Endodermal cell (in vitro differentiated cells): ENCODE measurements at regions not wholly inside any gene's neighbourhood (a gene's known extent, or its start where the extent isn't known, plus 50 kb on each side); places are given as distances from the start of the nearest gene placed in this dataset.

Experiments
- DNase-seq: peaks from one replicate; pipeline ENCODE4 v3.0.0-alpha.2; 2017
- H3K27ac ChIP-seq: 2 replicates; pipeline ENCODE4 v1.5.1; 2013; ENCODE audit warnings: mild to moderate bottlenecking, low read depth, low read length, moderate library complexity
- H3K27me3 ChIP-seq: 2 replicates; pipeline ENCODE4 v1.6.1; 2013; ENCODE audit warnings: mild to moderate bottlenecking, low read length, moderate library complexity; ENCODE audit not compliant: insufficient read depth, control insufficient read depth, poor library complexity, severe bottlenecking
- H3K36me3 ChIP-seq: 2 replicates; pipeline ENCODE4 v1.7.0; 2013; ENCODE audit warnings: mild to moderate bottlenecking, low read length, moderate library complexity; ENCODE audit not compliant: control insufficient read depth, insufficient read depth
- H3K4me1 ChIP-seq: one replicate; pipeline ENCODE4 v1.7.0; 2013; ENCODE audit warnings: low read length; ENCODE audit not compliant: control insufficient read depth, insufficient read depth
- H3K4me3 ChIP-seq: 2 replicates; pipeline ENCODE4 v1.5.1; 2013; ENCODE audit warnings: mild to moderate bottlenecking, low read length, moderate library complexity
- H3K9ac ChIP-seq: 2 replicates; pipeline ENCODE4 v1.6.1; 2013; ENCODE audit warnings: mild to moderate bottlenecking, low read length, moderate library complexity; ENCODE audit not compliant: poor library complexity, severe bottlenecking; ENCODE audit errors: extremely low read depth
- H3K9me3 ChIP-seq: 2 replicates; pipeline ENCODE4 v1.6.1; 2013; ENCODE audit warnings: mild to moderate bottlenecking, low read length, moderate library complexity; ENCODE audit not compliant: control insufficient read depth
- H3K27ac Mint-ChIP-seq: 2 replicates; pipeline ENCODE4 v1.8.0; 2020; ENCODE audit warnings: mixed read lengths
- H3K27me3 Mint-ChIP-seq: 2 replicates; pipeline ENCODE4 v1.8.0; 2021; ENCODE audit warnings: mild to moderate bottlenecking, mixed read lengths; ENCODE audit not compliant: insufficient read depth
- H3K36me3 Mint-ChIP-seq: 2 replicates; pipeline ENCODE4 v1.8.0; 2020; ENCODE audit warnings: low read depth, mixed read lengths
- H3K4me1 Mint-ChIP-seq: 2 replicates; pipeline ENCODE4 v1.8.0; 2020; ENCODE audit warnings: mixed read lengths
- H3K4me3 Mint-ChIP-seq: 2 replicates; pipeline ENCODE4 v1.8.0; 2020; ENCODE audit warnings: mild to moderate bottlenecking, moderate library complexity, mixed read lengths
- H3K9me3 Mint-ChIP-seq: 2 replicates; pipeline ENCODE4 v1.8.0; 2020; ENCODE audit warnings: mild to moderate bottlenecking, mixed read lengths
- CTCF ChIP-seq: fragments of 200-600 bp; sonication (generic); conservative IDR thresholded peaks from 2 replicates; pipeline ENCODE4 v1.5.0; 2021; ENCODE audit warnings: antibody characterized with exemption, mild to moderate bottlenecking
- WGBS, 2 experiments: methylation state at CpG; one replicate each; pipeline versions ENCODE4 v1.1.5 to v1.1.7; 2013; ENCODE audit warnings: missing lambda C conversion rate in 2 of 2, mixed read lengths in 1 of 2; ENCODE audit not compliant: insufficient coverage in 1 of 2, insufficient read length in 1 of 2; 5-methylcytosine and 5-hydroxymethylcytosine counted together

- H3K4me1 ChIP-seq = no peaks in the 10 kb centered on the region
- WGBS, 2 experiments = 78 to 90% methylated on average over 5 of the region's 5 CpGs
- no peaks in the 10 kb centered on the region for H3K36me3 ChIP-seq
- H3K27me3 Mint-ChIP-seq = no peaks in the 10 kb centered on the region
- DNase-seq = no peak
- H3K36me3 Mint-ChIP-seq = no peaks in the 10 kb centered on the region
- H3K9me3 Mint-ChIP-seq = peaks cover 2% of the 10 kb centered on the region
- no peaks in the 10 kb centered on the region for H3K27me3 ChIP-seq
- H3K4me3 ChIP-seq = no peak overlapping the region
- no peak overlapping the region for H3K4me3 Mint-ChIP-seq
- no peak overlapping the region for H3K27ac ChIP-seq
- H3K9me3 ChIP-seq = no peaks in the 10 kb centered on the region
- H3K4me1 Mint-ChIP-seq = no peaks in the 10 kb centered on the region
- no peak for TF ChIP-seq CTCF
- H3K9ac ChIP-seq = no peak overlapping the region
- no peak overlapping the region for H3K27ac Mint-ChIP-seq
These were observed 107.8 kb upstream of the PHYHIPL start for GRCh38 chr10:59068581-59069191.

GRCh38 chr10:59072038-59072437 lies 104.4 kb upstream of the PHYHIPL start:
- Histone ChIP-seq H3K4me3 (no peak overlapping the region), H3K36me3 (no peaks in the 10 kb centered on the region), H3K4me1 (no peaks in the 10 kb centered on the region), H3K27me3 (no peaks in the 10 kb centered on the region), H3K27ac (no peak overlapping the region), H3K9me3 (no peaks in the 10 kb centered on the region), H3K9ac (no peak overlapping the region)
- 100% methylated on average over 1 of the region's 1 CpG for WGBS, 2 experiments
- TF ChIP-seq CTCF = no peak
- DNase-seq = no peak
- Mint-ChIP-seq H3K4me1 (no peaks in the 10 kb centered on the region), H3K27ac (no peak overlapping the region), H3K27me3 (no peaks in the 10 kb centered on the region), H3K4me3 (no peak overlapping the region), H3K36me3 (no peaks in the 10 kb centered on the region), H3K9me3 (no peaks in the 10 kb centered on the region)

GRCh38 chr10:59073456-59074053 lies 102.9 kb upstream of the PHYHIPL start:
- Histone ChIP-seq H3K4me1 (no peaks in the 10 kb centered on the region), H3K9me3 (no peaks in the 10 kb centered on the region), H3K36me3 (no peaks in the 10 kb centered on the region), H3K4me3 (no peak overlapping the region), H3K27me3 (no peaks in the 10 kb centered on the region), H3K27ac (no peak overlapping the region), H3K9ac (no peak overlapping the region)
- TF ChIP-seq CTCF = no peak
- no peak overlapping the region for H3K4me3 Mint-ChIP-seq
- no peak overlapping the region for H3K27ac Mint-ChIP-seq
- WGBS, 2 experiments = 89 to 95% methylated on average over 1 of the region's 1 CpG
- H3K4me1 Mint-ChIP-seq = no peaks in the 10 kb centered on the region
- H3K36me3 Mint-ChIP-seq = no peaks in the 10 kb centered on the region
- H3K27me3 Mint-ChIP-seq = no peaks in the 10 kb centered on the region
- no peaks in the 10 kb centered on the region for H3K9me3 Mint-ChIP-seq
- no peak for DNase-seq
